T47D (cell line): ENCODE measurements at regions not wholly inside any gene's neighbourhood (a gene's known extent, or its start where the extent isn't known, plus 50 kb on each side); places are given as distances from the start of the nearest gene placed in this dataset.
A peak's percentile ranks its signal among the peaks of the same experiment; 100 is the strongest.
"Not testable (repeated sequence)": the region's sequence is repeated elsewhere in the genome, so short reads cannot be mapped to it uniquely, and the experiment has no call there.

Experiments
- DNase-seq, 2 experiments: peaks; one replicate each; pipeline versions ENCODE4 v3.0.0 to v3.0.0-alpha.2; 2011 to 2012; ENCODE audit warnings: low read depth in 1 of 2, low spot score in 1 of 2
- JUND ChIP-seq: IDR thresholded peaks from 2 replicates; pipeline ENCODE4 v1.6.1; 2012; ENCODE audit warnings: low read depth
- in situ Hi-C: cut with HindIII; loops from 2 replicates; pipeline ENCODE4 v1.10.0; 2016; ENCODE audit warnings: low sequenced_read_pairs, low pct_unique_long_range_greater_than_20kb

DNA sequence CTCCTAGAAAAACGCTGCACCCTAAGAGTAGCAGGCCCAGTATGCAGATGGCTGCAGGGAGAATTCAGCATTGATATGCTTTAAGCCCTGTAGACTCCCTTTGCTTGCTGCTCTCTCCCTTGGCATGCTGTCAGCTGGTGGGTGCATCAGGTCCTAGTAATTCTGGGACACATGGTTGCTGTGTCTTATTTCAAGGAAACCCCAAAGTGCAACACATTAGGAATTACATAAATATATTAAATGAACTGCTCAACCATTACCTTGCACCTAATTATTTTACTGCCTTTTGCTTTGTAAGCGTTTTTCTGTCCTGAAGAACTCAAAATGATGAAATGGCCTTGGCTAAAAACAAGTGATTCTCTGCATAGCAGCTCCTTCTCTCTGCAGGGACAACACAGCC is 516.3 kb downstream of the ZIC3 start:
- in situ Hi-C loops, result no loop called here
- DNase-seq, result no peak
- TF ChIP-seq JUND, result no peak

DNA sequence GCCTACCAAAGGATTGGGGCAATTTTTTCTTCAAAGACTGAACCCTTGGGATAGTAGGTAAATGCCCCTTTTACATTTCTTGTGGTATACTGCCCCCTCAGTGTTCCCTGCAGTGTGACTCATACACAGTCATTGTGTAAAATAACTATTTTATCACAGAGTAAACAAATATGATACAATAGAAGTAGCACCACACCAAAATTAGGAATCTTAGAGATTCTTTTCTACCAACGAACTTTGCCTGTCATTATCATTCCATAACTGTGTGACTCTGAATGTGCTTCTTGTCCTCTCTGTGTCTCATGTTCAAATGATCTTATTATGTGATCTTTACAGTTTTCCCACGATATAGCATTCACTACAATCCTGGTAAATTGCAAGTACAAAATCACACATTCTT is 517.0 kb downstream of the ZIC3 start:
- in situ Hi-C loops, result no loop called here
- no peak for DNase-seq
- no peak for TF ChIP-seq JUND

DNA sequence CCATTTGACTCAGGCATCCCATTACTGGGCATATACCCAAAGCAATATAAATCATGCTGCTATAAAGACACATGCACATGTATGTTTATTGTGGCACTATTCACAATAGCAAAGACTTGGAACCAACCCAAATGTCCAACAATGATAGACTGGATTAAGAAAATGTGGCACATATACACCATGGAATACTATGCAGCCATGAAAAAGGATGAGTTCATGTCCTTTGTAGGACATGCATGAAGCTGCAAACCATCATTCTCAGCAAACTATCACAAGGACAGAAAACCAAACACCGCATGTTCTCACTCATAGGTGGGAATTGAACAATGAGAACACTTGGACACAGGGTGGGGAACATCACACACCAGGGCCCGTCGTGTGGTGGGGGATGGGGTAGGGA is 545.0 kb downstream of the ZIC3 start:
- DNase-seq, in situ Hi-C loops: not testable (repeated sequence)

DNA sequence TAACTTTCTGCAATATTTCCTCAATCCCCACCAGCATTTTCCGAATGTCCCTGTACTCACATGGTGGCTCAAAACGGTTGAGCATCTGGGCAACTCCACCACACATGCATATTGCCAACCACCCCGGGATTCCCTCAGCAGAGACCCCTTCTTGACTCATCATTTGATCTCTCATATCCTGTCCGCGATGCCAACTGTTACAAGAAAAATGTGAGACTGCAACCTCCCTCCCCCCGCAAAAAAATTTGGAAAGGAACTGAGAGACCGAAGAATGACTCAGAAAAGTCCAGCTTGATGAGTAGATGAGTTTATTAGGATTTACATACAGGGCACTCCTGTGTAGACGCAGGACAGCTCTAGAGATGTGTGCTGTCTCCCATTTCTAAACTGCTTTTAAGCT is 561.4 kb downstream of the ZIC3 start:
- no peak for TF ChIP-seq JUND
- no peak for DNase-seq
- in situ Hi-C loops, result no loop called here

DNA sequence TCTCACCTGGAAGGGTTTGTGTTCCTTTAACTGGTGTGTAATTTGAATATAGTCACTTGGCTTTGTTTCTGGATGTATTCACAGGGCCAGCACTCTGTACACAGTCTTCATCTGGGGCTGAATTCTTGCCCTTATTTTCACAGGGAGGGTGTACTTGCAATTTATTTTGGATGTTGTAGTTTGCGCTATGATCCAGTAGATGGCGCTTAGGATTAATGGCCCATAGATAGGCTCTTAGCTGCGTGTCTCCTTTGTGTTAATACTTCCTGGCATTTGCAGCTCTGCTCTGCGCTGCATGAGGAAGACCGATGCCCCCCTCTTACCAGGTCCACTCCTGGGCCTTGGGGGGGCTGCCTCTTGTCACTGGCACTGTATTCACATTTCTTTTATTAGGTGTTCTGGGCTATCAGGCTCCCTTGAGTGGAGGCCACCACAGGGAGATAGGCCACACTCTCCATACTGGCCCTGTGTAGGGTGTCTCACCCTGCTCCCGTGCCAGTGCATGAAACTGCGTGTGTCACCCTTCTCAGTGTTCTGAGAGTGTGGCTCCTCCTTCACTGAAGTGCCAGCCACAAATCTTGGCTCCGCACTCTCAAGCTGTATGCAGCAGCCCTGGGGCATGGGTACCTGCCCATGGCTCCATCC is 562.2 kb downstream of the ZIC3 start:
- peak; percentile 0 to 42 for DNase-seq
- in situ Hi-C loops, result no loop called here
- no peak for TF ChIP-seq JUND

DNA sequence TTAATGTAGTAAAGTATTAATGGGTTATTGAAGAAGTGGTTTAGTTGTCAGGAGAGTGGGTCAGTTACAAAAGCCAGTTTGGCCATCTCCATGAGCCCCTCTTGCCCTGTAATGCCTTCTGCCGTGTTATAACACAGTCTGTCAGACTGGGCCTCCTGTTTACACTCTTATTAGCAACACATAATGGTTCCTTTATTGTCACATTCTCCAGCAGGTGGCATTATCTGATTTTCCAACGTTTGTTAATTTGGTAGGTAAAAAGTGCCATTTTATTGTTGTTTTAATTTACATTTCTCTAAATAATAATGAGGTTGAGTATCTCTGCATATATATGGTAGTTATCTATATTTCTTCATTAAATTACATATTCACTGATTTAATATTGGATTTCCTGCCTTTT is 560.8 kb downstream of the FGF13 start:
- TF ChIP-seq JUND, result no peak
- in situ Hi-C loops, result no loop called here
- DNase-seq, result no peak

DNA sequence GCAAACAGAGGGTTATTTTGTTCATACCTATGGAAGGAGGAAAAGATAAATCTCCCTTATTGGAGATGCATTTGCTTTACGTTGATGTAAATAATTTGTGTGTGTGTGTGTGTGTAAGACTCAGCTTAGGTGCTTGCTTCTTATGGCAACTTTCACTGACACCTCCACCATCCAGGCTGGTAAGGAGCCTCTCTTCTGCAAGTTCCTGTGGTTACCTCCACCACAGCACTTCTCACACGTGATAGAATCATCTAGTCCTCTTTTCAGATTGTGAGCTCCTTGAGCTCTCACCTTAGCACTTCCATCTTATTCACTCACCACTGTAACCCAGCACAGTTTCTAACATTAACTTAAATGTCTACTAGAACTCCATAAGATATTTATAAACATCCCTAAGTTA is 553.7 kb downstream of the FGF13 start:
- in situ Hi-C loops, result no loop called here
- DNase-seq, result no peak
- TF ChIP-seq JUND, result no peak

DNA sequence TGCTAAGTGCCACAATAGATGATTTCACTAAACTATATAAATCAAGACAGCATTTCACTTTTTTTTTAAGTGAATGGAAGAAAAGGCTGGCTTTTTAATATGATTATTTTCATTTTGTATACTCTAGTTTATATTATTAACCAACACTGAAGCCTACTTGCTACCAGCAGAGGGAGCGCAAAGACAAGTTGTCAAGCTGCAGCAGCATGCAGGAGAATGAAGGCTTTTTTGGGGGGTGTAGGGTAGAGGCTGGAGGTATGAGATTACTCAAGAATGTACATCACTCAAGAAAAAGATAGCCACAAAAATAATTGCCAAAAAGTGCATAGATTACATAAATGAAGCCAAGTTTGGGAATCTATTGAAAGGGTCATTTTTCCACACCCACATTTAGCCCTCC is 519.5 kb downstream of the FGF13 start:
- peak in 1 of 2 experiments; percentile 36 for DNase-seq
- in situ Hi-C loops, result no loop called here
- TF ChIP-seq JUND, result no peak

DNA sequence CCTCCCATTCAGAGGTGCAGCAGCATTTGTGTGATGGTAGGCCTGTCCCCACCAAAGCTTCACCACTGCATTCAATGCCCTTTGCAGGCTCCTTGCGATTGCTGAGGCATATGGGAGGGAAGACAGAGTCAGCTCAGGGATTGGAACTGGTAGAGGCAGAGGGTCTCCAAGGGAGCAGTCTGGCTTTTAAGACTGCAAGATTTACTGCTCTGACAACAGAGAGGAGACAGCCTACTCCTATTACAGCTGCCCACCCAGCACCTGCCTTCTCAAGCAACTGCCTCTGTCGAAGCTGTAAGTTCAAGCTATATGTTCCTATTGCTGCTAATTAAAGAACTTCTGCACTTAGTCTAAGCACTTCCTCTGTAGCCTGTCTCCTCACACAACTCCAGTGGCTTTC is 481.8 kb downstream of the FGF13 start:
- TF ChIP-seq JUND, result no peak
- in situ Hi-C loops, result no loop called here
- no peak for DNase-seq

DNA sequence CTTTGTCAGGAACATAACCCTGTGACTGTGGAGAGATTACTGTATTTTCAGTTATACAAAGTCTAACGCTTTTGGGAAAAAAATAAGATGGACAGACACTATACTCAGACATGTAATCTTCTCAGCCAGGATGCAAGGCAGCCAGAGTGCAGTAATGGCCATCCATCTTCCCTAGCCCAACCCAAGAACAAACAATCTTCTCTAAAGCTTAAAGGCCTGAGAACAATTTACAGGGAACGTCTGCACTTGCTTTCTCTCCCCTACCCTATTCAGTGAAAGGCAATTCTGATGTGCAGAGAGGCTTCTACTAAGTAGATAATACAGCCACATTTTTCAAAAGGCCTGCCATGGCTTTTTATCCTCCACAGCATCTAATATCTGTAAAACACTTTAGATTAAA is 471.3 kb downstream of the FGF13 start:
- no peak for DNase-seq
- in situ Hi-C loops, result no loop called here
- TF ChIP-seq JUND, result no peak

DNA sequence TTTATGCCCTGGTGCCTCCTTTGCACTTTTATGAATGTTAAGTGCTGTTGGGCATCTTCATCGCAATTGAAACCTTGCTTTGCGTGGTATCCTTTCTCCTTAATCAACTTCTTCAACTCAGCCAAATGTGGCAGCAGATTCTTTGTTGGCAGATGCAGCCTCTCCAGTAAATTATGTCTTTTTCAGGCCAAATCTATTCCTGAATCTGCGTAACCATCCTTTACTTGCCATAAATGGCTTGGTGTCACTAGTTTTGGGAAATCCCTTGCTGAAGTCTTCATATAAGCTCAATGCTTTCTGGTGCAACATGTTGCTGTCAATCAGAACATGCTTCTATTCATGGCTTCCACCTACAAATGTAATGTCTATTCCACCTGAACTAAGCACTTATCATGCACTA is 457.5 kb downstream of the FGF13 start:
- no peak for DNase-seq
- no peak for TF ChIP-seq JUND
- in situ Hi-C loops, result no loop called here

DNA sequence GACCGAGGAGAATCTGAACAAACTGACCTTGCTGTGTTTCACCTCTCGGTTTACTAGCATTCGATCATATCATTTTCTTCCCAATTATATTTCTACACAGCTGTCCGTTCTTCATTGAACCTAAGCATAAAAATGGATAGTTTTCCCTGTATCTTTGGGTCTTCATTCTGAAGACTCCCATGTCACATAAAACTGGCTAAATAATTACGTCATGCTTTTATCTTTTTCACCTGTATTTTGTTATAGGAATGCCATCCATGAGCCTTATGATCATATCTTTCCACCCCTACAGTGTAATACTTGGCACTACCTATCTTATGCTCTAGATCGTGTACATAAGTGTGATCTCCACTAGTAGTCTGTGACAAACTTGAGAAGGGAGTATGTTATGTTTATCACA is 456.1 kb downstream of the FGF13 start:
- TF ChIP-seq JUND, result no peak
- in situ Hi-C loops, result no loop called here
- no peak for DNase-seq

DNA sequence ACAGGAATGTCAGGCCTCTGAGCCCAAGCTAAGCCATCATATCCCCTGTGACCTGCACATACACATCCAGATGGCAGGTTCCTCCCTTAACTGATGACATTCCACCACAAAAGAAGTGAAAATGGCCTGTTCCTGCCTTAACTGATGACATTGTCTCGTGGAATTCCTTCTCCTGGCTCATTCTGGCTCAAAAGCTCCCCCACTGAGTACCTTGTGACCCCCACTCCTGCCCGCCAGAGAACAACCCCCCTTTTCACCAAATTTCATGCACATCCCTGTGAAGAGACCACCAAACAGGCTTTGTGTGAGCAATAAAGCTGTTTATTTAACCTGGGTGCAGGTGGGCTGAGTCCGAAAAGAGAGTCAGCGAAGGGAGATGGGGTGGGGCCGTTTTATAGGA is 447.4 kb downstream of the FGF13 start:
- in situ Hi-C loops, DNase-seq: not testable (repeated sequence)

DNA sequence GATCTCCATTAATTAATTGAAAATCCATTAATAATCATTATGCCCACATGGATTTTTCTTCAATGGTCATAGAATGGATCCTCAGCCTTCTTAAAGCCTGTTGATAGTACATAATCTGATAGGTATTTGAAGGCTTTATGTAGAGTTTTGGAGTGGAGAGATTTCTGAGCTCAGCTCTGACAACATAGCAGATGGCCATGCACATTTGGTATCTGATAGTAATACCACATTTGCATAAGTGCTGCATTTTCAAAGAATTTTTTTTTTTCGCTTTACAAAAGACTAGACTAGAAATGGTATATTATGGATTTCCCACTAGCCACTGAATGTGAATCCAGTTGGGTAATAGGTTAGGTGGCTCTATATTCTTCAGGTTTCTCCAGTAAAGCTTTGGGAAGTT is 440.6 kb downstream of the FGF13 start:
- no peak for TF ChIP-seq JUND
- in situ Hi-C loops, result no loop called here
- DNase-seq, result no peak

DNA sequence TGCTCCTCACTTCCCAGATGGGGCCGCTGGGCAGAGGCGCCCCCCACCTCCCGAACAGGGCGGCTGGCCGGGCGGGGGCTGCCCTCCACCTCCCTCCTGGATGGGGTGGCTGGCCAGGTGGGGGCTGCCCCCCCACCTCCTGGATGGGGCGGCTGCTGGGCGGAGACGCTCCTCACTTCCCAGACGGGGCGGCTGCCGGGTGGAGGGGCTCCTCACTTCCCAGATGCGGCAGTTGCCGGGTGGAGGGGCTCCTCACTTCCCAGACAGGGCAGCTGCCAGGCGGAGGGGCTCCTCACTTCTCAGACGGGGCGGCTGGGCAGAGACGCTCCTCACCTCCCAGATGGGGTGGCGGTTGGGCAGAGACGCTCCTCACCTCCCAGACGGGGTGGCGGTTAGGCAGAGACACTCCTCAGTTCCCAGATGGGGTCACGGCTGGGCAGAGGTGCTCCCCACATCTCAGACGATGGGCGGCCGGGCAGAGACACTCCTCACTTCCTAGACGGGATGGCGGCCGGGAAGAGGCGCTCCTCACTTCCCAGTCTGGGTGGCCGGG is 428.8 kb downstream of the FGF13 start:
- in situ Hi-C loops, result not testable (repeated sequence)

More for the DNA sequence above, 428.8 kb downstream of the FGF13 start:
- not testable (repeated sequence) for DNase-seq
